ENCODE measurements at regions not wholly inside any gene's neighbourhood (a gene's known extent, or its start where the extent isn't known, plus 50 kb on each side); places are given as distances from the start of the nearest gene placed in this dataset.

GRCh38 chr5:15079566-15079965, 208.0 kb upstream of the ANKH start:
- no peak for TF ChIP-seq GATA1 (IDR thresholded peaks at IDR 0.05; ENCODE audit: low read depth, low read length)
- no peak for DNase-seq

- DNase-seq: no peak
- TF ChIP-seq GATA1 (IDR thresholded peaks at IDR 0.05; ENCODE audit: low read depth, low read length): no peak
- no peak for TF ChIP-seq POLR2A (IDR thresholded peaks at IDR 0.05; ENCODE audit: low read length)
Measured at GRCh38 chr5:15074651-15075050, 203.1 kb upstream of the ANKH start.

- DNase-seq: no peak
- no peak for TF ChIP-seq POLR2A (IDR thresholded peaks at IDR 0.05; ENCODE audit: low read length)
- TF ChIP-seq GATA1 (IDR thresholded peaks at IDR 0.05; ENCODE audit: low read depth, low read length): no peak
Measured at GRCh38 chr5:15073453-15073852, 201.9 kb upstream of the ANKH start.

- TF ChIP-seq GATA1 (IDR thresholded peaks at IDR 0.05; ENCODE audit: low read depth, low read length): no peak
- TF ChIP-seq POLR2A (IDR thresholded peaks at IDR 0.05; ENCODE audit: low read length): no peak
Measured at GRCh38 chr5:15070907-15071306, 199.3 kb upstream of the ANKH start.

GRCh38 chr5:15069407-15069905, 197.9 kb upstream of the ANKH start:
- TF ChIP-seq GATA1 (IDR thresholded peaks at IDR 0.05; ENCODE audit: low read depth, low read length): no peak
- no peak for TF ChIP-seq POLR2A (IDR thresholded peaks at IDR 0.05; ENCODE audit: low read length)
- no peak for DNase-seq

More at GRCh38 chr5:15070907-15071306, 199.3 kb upstream of the ANKH start:
- DNase-seq: no peak

- DNase-seq: no peak
- no peak for TF ChIP-seq GATA1 (IDR thresholded peaks at IDR 0.05; ENCODE audit: low read depth, low read length)
- TF ChIP-seq POLR2A (IDR thresholded peaks at IDR 0.05; ENCODE audit: low read length): no peak
Measured at GRCh38 chr5:15065091-15065490, 193.5 kb upstream of the ANKH start.

GRCh38 chr5:15064396-15064795, 192.8 kb upstream of the ANKH start:
- no peak for DNase-seq
- TF ChIP-seq GATA1 (IDR thresholded peaks at IDR 0.05; ENCODE audit: low read depth, low read length) (no peak), POLR2A (IDR thresholded peaks at IDR 0.05; ENCODE audit: low read length) (no peak)

GRCh38 chr5:15056988-15057592, 185.5 kb upstream of the ANKH start:
- no peak for TF ChIP-seq POLR2A (IDR thresholded peaks at IDR 0.05; ENCODE audit: low read length)

GRCh38 chr5:15044521-15044920, 172.9 kb upstream of the ANKH start:
- TF ChIP-seq POLR2A (IDR thresholded peaks at IDR 0.05; ENCODE audit: low read length) (no peak), GATA1 (IDR thresholded peaks at IDR 0.05; ENCODE audit: low read depth, low read length) (no peak)
- no peak for DNase-seq

More at GRCh38 chr5:15056988-15057592, 185.5 kb upstream of the ANKH start:
- no peak for DNase-seq

GRCh38 chr5:15037247-15037908, 165.8 kb upstream of the ANKH start:
- TF ChIP-seq GATA1 (IDR thresholded peaks at IDR 0.05; ENCODE audit: low read depth, low read length): no peak
- TF ChIP-seq POLR2A (IDR thresholded peaks at IDR 0.05; ENCODE audit: low read length): no peak
- no peak for DNase-seq

GRCh38 chr5:15034379-15034778, 162.8 kb upstream of the ANKH start:
- no peak for DNase-seq
- TF ChIP-seq POLR2A (IDR thresholded peaks at IDR 0.05; ENCODE audit: low read length): no peak

GRCh38 chr5:15031180-15031579, 159.6 kb upstream of the ANKH start:
- DNase-seq: no peak
- no peak for TF ChIP-seq GATA1 (IDR thresholded peaks at IDR 0.05; ENCODE audit: low read depth, low read length)
- no peak for TF ChIP-seq POLR2A (IDR thresholded peaks at IDR 0.05; ENCODE audit: low read length)

- DNase-seq: no peak
Measured at GRCh38 chr5:15027764-15028163, 156.2 kb upstream of the ANKH start.

GRCh38 chr5:15026944-15027343, 155.4 kb upstream of the ANKH start:
- TF ChIP-seq GATA1 (IDR thresholded peaks at IDR 0.05; ENCODE audit: low read depth, low read length): no peak
- TF ChIP-seq POLR2A (IDR thresholded peaks at IDR 0.05; ENCODE audit: low read length): no peak
- DNase-seq: no peak

More at GRCh38 chr5:15027764-15028163, 156.2 kb upstream of the ANKH start:
- TF ChIP-seq POLR2A (IDR thresholded peaks at IDR 0.05; ENCODE audit: low read length) (no peak), GATA1 (IDR thresholded peaks at IDR 0.05; ENCODE audit: low read depth, low read length) (no peak)
